ENCODE measurements at regions not wholly inside any gene's neighbourhood (a gene's known extent, or its start where the extent isn't known, plus 50 kb on each side); places are given as distances from the start of the nearest gene placed in this dataset.

GRCh38 chr2:221844212-221845020, 272.3 kb upstream of the EPHA4 start:
- DNase-seq = no peak

GRCh38 chr2:221836095-221836494, 264.0 kb upstream of the EPHA4 start:
- peak in 4 of 58 donors; percentile 0 to 7 (median 0) for DNase-seq

- DNase-seq = no peak
These were observed 261.9 kb upstream of the EPHA4 start for GRCh38 chr2:221833966-221834365.

- DNase-seq = no peak
These were observed 258.9 kb upstream of the EPHA4 start for GRCh38 chr2:221831051-221831450.

GRCh38 chr2:221822416-221822815, 250.3 kb upstream of the EPHA4 start:
- DNase-seq = no peak

GRCh38 chr2:221818616-221819320, 246.7 kb upstream of the EPHA4 start:
- DNase-seq = no peak

- no peak for DNase-seq
These were observed 245.8 kb upstream of the EPHA4 start for GRCh38 chr2:221817878-221818277.

GRCh38 chr2:221817052-221817451, 244.9 kb upstream of the EPHA4 start:
- DNase-seq = no peak

GRCh38 chr2:221816566-221816965, 244.5 kb upstream of the EPHA4 start:
- DNase-seq = no peak

GRCh38 chr2:221810650-221811049, 238.5 kb upstream of the EPHA4 start:
- DNase-seq = peak in 1 of 58 donors; percentile 1

GRCh38 chr2:221810245-221810644, 238.1 kb upstream of the EPHA4 start:
- DNase-seq = no peak

GRCh38 chr2:221808488-221808887, 236.4 kb upstream of the EPHA4 start:
- no peak for DNase-seq

GRCh38 chr2:221807706-221808105, 235.6 kb upstream of the EPHA4 start:
- no peak for DNase-seq

GRCh38 chr2:221802089-221802488, 230.0 kb upstream of the EPHA4 start:
- no peak for DNase-seq

GRCh38 chr2:221792971-221793521, 220.9 kb upstream of the EPHA4 start:
- DNase-seq = no peak

GRCh38 chr2:221791844-221792243, 219.7 kb upstream of the EPHA4 start:
- DNase-seq = no peak

- no peak for DNase-seq
These were observed 215.5 kb upstream of the EPHA4 start for GRCh38 chr2:221787561-221787960.

GRCh38 chr2:221786297-221786926, 214.3 kb upstream of the EPHA4 start:
- DNase-seq = no peak

GRCh38 chr2:221780281-221780688, 208.2 kb upstream of the EPHA4 start:
- DNase-seq = no peak

- DNase-seq = peak in 5 of 58 donors; percentile 2 to 68 (median 3)
These were observed 207.5 kb upstream of the EPHA4 start for GRCh38 chr2:221779614-221780067.

- no peak for DNase-seq
These were observed 205.9 kb upstream of the EPHA4 start for GRCh38 chr2:221778025-221778424.

GRCh38 chr2:221777119-221777518, 205.0 kb upstream of the EPHA4 start:
- no peak for DNase-seq

All from anterior cingulate cortex (tissue), 58 donors.